ENCODE measurements at regions not wholly inside any gene's neighbourhood (a gene's known extent, or its start where the extent isn't known, plus 50 kb on each side); places are given as distances from the start of the nearest gene placed in this dataset.

- H3K4me3 ChIP-seq (ENCODE audit: low read length): no peak overlapping the region
- H2AFZ ChIP-seq (ENCODE audit: low read depth, low read length): no peak overlapping the region
- H3K4me1 ChIP-seq (ENCODE audit: low read length): no peaks in the 10 kb centered on the region
- no peak overlapping the region for H3K4me2 ChIP-seq (ENCODE audit: low read length)
- H3K9me3 ChIP-seq (ENCODE audit: insufficient read depth, low read length): no peaks in the 10 kb centered on the region
- H3K27me3 ChIP-seq (ENCODE audit: low read depth, low read length): no peaks in the 10 kb centered on the region
- no peak overlapping the region for H3K27ac ChIP-seq (ENCODE audit: low read length)
- H4K20me1 ChIP-seq (ENCODE audit: insufficient read depth, low read length): no peaks in the 10 kb centered on the region
- TF ChIP-seq CTCF (IDR thresholded peaks at IDR 0.05; ENCODE audit: low read depth, low read length) (no peak), EZH2phosphoT487 (IDR thresholded peaks at IDR 0.05; ENCODE audit: low read depth) (no peak)
- H3K79me2 ChIP-seq (ENCODE audit: low read length): no peaks in the 10 kb centered on the region
- H3K9ac ChIP-seq (ENCODE audit: low read length): no peak overlapping the region
- no peaks in the 10 kb centered on the region for H3K36me3 ChIP-seq (replicated peaks; ENCODE audit: low read depth, low read length)
Measured at GRCh38 chr14:30484201-30484600, 74.8 kb upstream of the G2E3 start.

GRCh38 chr14:30484976-30485375 is 74.0 kb upstream of the G2E3 start:
- no peaks in the 10 kb centered on the region for H3K27me3 ChIP-seq (ENCODE audit: low read depth, low read length)
- H3K4me3 ChIP-seq (ENCODE audit: low read length): no peak overlapping the region
- H4K20me1 ChIP-seq (ENCODE audit: insufficient read depth, low read length): no peaks in the 10 kb centered on the region
- TF ChIP-seq CTCF (IDR thresholded peaks at IDR 0.05; ENCODE audit: low read depth, low read length): no peak
- no peak for TF ChIP-seq EZH2phosphoT487 (IDR thresholded peaks at IDR 0.05; ENCODE audit: low read depth)
- H3K9ac ChIP-seq (ENCODE audit: low read length): no peak overlapping the region
- H3K4me1 ChIP-seq (ENCODE audit: low read length): no peaks in the 10 kb centered on the region
- no peaks in the 10 kb centered on the region for H3K36me3 ChIP-seq (replicated peaks; ENCODE audit: low read depth, low read length)
- no peak overlapping the region for H3K27ac ChIP-seq (ENCODE audit: low read length)
- no peaks in the 10 kb centered on the region for H3K9me3 ChIP-seq (ENCODE audit: insufficient read depth, low read length)
- no peak overlapping the region for H2AFZ ChIP-seq (ENCODE audit: low read depth, low read length)
- no peak overlapping the region for H3K4me2 ChIP-seq (ENCODE audit: low read length)
- no peaks in the 10 kb centered on the region for H3K79me2 ChIP-seq (ENCODE audit: low read length)

DNA sequence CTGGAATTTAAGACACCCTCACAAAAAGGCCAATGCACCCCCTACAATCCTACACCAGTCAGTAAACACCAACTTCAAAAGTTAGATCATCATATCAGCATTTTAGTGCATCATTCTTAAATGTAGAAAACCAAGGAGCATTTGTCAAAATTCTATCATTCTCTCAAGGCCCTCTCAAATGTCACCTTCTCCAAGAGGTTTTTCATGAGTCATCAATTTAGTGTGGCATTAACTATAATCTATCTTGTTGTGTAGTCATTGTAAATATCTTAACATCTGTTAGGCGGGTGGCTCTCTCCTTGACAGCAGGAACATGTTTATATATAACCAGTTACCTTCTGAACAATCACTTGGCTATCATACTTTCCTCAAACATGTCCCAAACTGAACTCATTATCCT is 62.1 kb upstream of the G2E3 start:
- Histone ChIP-seq H3K9ac (ENCODE audit: low read length) (no peak overlapping the region), H3K4me3 (ENCODE audit: low read length) (no peak overlapping the region), H3K4me1 (ENCODE audit: low read length) (no peaks in the 10 kb centered on the region), H3K27me3 (ENCODE audit: low read depth, low read length) (no peaks in the 10 kb centered on the region), H3K79me2 (ENCODE audit: low read length) (no peaks in the 10 kb centered on the region), H3K27ac (ENCODE audit: low read length) (no peak overlapping the region), H3K36me3 (replicated peaks; ENCODE audit: low read depth, low read length) (no peaks in the 10 kb centered on the region), H3K9me3 (ENCODE audit: insufficient read depth, low read length) (no peaks in the 10 kb centered on the region), H3K4me2 (ENCODE audit: low read length) (no peak overlapping the region), H2AFZ (ENCODE audit: low read depth, low read length) (no peak overlapping the region), H4K20me1 (ENCODE audit: insufficient read depth, low read length) (no peaks in the 10 kb centered on the region)
- no peak for TF ChIP-seq CTCF (IDR thresholded peaks at IDR 0.05; ENCODE audit: low read depth, low read length)
- no peak for TF ChIP-seq EZH2phosphoT487 (IDR thresholded peaks at IDR 0.05; ENCODE audit: low read depth)

DNA sequence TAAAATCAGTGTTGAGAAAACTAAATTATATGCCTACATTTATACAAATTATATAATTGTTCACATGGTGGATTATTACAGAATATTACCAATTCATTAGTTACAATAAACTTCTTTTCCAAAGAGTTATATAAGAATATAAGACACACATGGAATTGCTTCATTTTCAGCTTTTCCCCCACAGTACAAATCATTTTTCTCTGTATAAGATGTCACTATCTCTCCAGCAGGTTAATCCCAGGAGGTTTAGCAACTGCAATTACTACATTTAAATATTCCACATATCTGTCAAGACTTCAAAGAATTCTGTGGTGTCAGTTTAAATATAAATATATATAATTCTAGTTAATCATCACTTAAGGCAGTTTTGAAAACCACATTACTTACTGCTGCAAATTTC is 59.6 kb upstream of the G2E3 start:
- Histone ChIP-seq H3K79me2 (ENCODE audit: low read length) (no peaks in the 10 kb centered on the region), H3K27ac (ENCODE audit: low read length) (no peak overlapping the region), H4K20me1 (ENCODE audit: insufficient read depth, low read length) (no peaks in the 10 kb centered on the region), H3K9me3 (ENCODE audit: insufficient read depth, low read length) (no peaks in the 10 kb centered on the region), H3K4me3 (ENCODE audit: low read length) (no peak overlapping the region), H3K4me1 (ENCODE audit: low read length) (no peaks in the 10 kb centered on the region), H3K4me2 (ENCODE audit: low read length) (no peak overlapping the region), H2AFZ (ENCODE audit: low read depth, low read length) (no peak overlapping the region), H3K27me3 (ENCODE audit: low read depth, low read length) (no peaks in the 10 kb centered on the region), H3K36me3 (replicated peaks; ENCODE audit: low read depth, low read length) (no peaks in the 10 kb centered on the region), H3K9ac (ENCODE audit: low read length) (no peak overlapping the region)
- TF ChIP-seq EZH2phosphoT487 (IDR thresholded peaks at IDR 0.05; ENCODE audit: low read depth): no peak
- TF ChIP-seq CTCF (IDR thresholded peaks at IDR 0.05; ENCODE audit: low read depth, low read length): no peak

Measured in OCI-LY3 (cell line).